NT2/D1 (cell line): ENCODE measurements at regions not wholly inside any gene's neighbourhood (a gene's known extent, or its start where the extent isn't known, plus 50 kb on each side); places are given as distances from the start of the nearest gene placed in this dataset.

Source experiments
- DNase-seq: peaks from one replicate; pipeline ENCODE4 v3.0.0-alpha.2; 2011; ENCODE audit warnings: low read depth, low spot score
- H3K27me3 ChIP-seq: 2 replicates; pipeline ENCODE4 v1.6.0; 2011; ENCODE audit warnings: mild to moderate bottlenecking; ENCODE audit not compliant: insufficient read length, insufficient read depth
- H3K36me3 ChIP-seq: 2 replicates; pipeline ENCODE4 v1.6.1; 2011; ENCODE audit warnings: mild to moderate bottlenecking, low read length, mixed read lengths; ENCODE audit not compliant: insufficient read depth, insufficient read length
- H3K4me1 ChIP-seq: 2 replicates; pipeline ENCODE4 v1.5.1; 2011; ENCODE audit not compliant: insufficient read depth, insufficient read length
- H3K4me3 ChIP-seq: 2 replicates; pipeline ENCODE4 v1.5.1; 2011; ENCODE audit warnings: low read depth; ENCODE audit not compliant: insufficient read length
- H3K9ac ChIP-seq: 2 replicates; pipeline ENCODE4 v1.6.0; 2011; ENCODE audit warnings: low read depth; ENCODE audit not compliant: insufficient read length
- H3K9me3 ChIP-seq: 2 replicates; pipeline ENCODE4 v1.5.1; 2011; ENCODE audit warnings: mild to moderate bottlenecking, low read length; ENCODE audit not compliant: insufficient read depth
- SUZ12 ChIP-seq: IDR thresholded peaks from 2 replicates; pipeline ENCODE4 v1.6.1; 2011; ENCODE audit not compliant: insufficient read length, insufficient read depth; ENCODE audit errors: extremely low read depth
- YY1 ChIP-seq: IDR thresholded peaks from 2 replicates; pipeline ENCODE4 v1.6.1; 2011; ENCODE audit not compliant: insufficient read length, insufficient read depth
- ZNF274 ChIP-seq: IDR thresholded peaks from 2 replicates; pipeline ENCODE4 v1.6.1; 2011; ENCODE audit warnings: mild to moderate bottlenecking, low read depth, low read length

- Histone ChIP-seq H3K4me1 (no peaks in the 10 kb centered on the region), H3K4me3 (no peak overlapping the region), H3K27me3 (no peaks in the 10 kb centered on the region), H3K9me3 (no peaks in the 10 kb centered on the region), H3K36me3 (no peaks in the 10 kb centered on the region), H3K9ac (no peak overlapping the region)
- no peak for DNase-seq
- TF ChIP-seq SUZ12 (no peak), YY1 (no peak), ZNF274 (no peak)
Observed at GRCh38 chr12:66060163-66060907, 70.2 kb downstream of the LLPH start.

- H3K36me3 ChIP-seq = no peaks in the 10 kb centered on the region
- H3K9me3 ChIP-seq = no peaks in the 10 kb centered on the region
- H3K4me3 ChIP-seq = no peak overlapping the region
- no peaks in the 10 kb centered on the region for H3K27me3 ChIP-seq
- no peak for DNase-seq
- TF ChIP-seq ZNF274 = no peak
- TF ChIP-seq YY1 = no peak
- TF ChIP-seq SUZ12 = no peak
- H3K4me1 ChIP-seq = no peaks in the 10 kb centered on the region
- no peak overlapping the region for H3K9ac ChIP-seq
Observed at GRCh38 chr12:66059666-66060065, 70.9 kb downstream of the LLPH start.

GRCh38 chr12:66058554-66058953 lies 72.0 kb downstream of the LLPH start:
- no peaks in the 10 kb centered on the region for H3K27me3 ChIP-seq
- H3K36me3 ChIP-seq = no peaks in the 10 kb centered on the region
- TF ChIP-seq YY1 (no peak), SUZ12 (no peak), ZNF274 (no peak)
- H3K9me3 ChIP-seq = no peaks in the 10 kb centered on the region
- no peaks in the 10 kb centered on the region for H3K4me1 ChIP-seq
- DNase-seq = no peak
- H3K9ac ChIP-seq = no peak overlapping the region
- H3K4me3 ChIP-seq = no peak overlapping the region

- no peaks in the 10 kb centered on the region for H3K4me1 ChIP-seq
- H3K27me3 ChIP-seq = no peaks in the 10 kb centered on the region
- TF ChIP-seq ZNF274 (no peak), SUZ12 (no peak), YY1 (no peak)
- no peak overlapping the region for H3K9ac ChIP-seq
- DNase-seq = no peak
- H3K4me3 ChIP-seq = no peak overlapping the region
- no peaks in the 10 kb centered on the region for H3K36me3 ChIP-seq
- no peaks in the 10 kb centered on the region for H3K9me3 ChIP-seq
Observed at GRCh38 chr12:66055837-66056319, 74.7 kb downstream of the LLPH start.

- Histone ChIP-seq H3K4me3 (no peak overlapping the region), H3K27me3 (no peaks in the 10 kb centered on the region), H3K9me3 (no peaks in the 10 kb centered on the region), H3K9ac (no peak overlapping the region), H3K4me1 (no peaks in the 10 kb centered on the region), H3K36me3 (no peaks in the 10 kb centered on the region)
- TF ChIP-seq YY1 (no peak), ZNF274 (no peak), SUZ12 (no peak)
- no peak for DNase-seq
Observed at GRCh38 chr12:66052988-66053615, 77.4 kb downstream of the LLPH start.

GRCh38 chr12:66051361-66051760 lies 79.2 kb downstream of the LLPH start:
- H3K4me1 ChIP-seq = no peaks in the 10 kb centered on the region
- no peaks in the 10 kb centered on the region for H3K27me3 ChIP-seq
- TF ChIP-seq ZNF274 = no peak
- no peak for DNase-seq
- no peak overlapping the region for H3K4me3 ChIP-seq
- no peaks in the 10 kb centered on the region for H3K36me3 ChIP-seq
- H3K9ac ChIP-seq = no peak overlapping the region
- H3K9me3 ChIP-seq = no peaks in the 10 kb centered on the region

- H3K27me3 ChIP-seq = no peaks in the 10 kb centered on the region
- H3K4me1 ChIP-seq = no peaks in the 10 kb centered on the region
- no peak for TF ChIP-seq ZNF274
- TF ChIP-seq YY1 = no peak
- no peak for TF ChIP-seq SUZ12
- no peak overlapping the region for H3K4me3 ChIP-seq
- no peaks in the 10 kb centered on the region for H3K9me3 ChIP-seq
- no peak overlapping the region for H3K9ac ChIP-seq
- DNase-seq = no peak
- no peaks in the 10 kb centered on the region for H3K36me3 ChIP-seq
Observed at GRCh38 chr12:66050610-66051009, 79.9 kb downstream of the LLPH start.
